HG03159 (cell line): ENCODE measurements at regions not wholly inside any gene's neighbourhood (a gene's known extent, or its start where the extent isn't known, plus 50 kb on each side); places are given as distances from the start of the nearest gene placed in this dataset.
"Not testable (repeated sequence)": the region's sequence is repeated elsewhere in the genome, so short reads cannot be mapped to it uniquely, and the experiment has no call there.

Experiments
- ATAC-seq: cut with Tn5 transposase; IDR thresholded peaks from one replicate; pipeline ENCODE4 v1.9.1; 2021; ENCODE audit warnings: mild to moderate bottlenecking, moderate library complexity; ENCODE audit not compliant: unreplicated experiment

GRCh38 chrX:31014474-31014873 lies 57.4 kb downstream of the FTHL17 start:
- not testable (repeated sequence) for ATAC-seq

- no peak for ATAC-seq
Observed at GRCh38 chrX:31012509-31013025, 59.3 kb downstream of the FTHL17 start.

- ATAC-seq: no peak
Observed at GRCh38 chrX:31007321-31007720, 64.5 kb downstream of the FTHL17 start.

- ATAC-seq: no peak
Observed at GRCh38 chrX:31006027-31006426, 65.8 kb downstream of the FTHL17 start.

GRCh38 chrX:30997411-30997810 lies 74.4 kb downstream of the FTHL17 start:
- ATAC-seq: no peak

GRCh38 chrX:30995705-30996104 lies 76.1 kb downstream of the FTHL17 start:
- ATAC-seq: no peak

GRCh38 chrX:30995060-30995700 lies 76.7 kb downstream of the FTHL17 start:
- no peak for ATAC-seq

GRCh38 chrX:30994018-30994417 lies 77.8 kb downstream of the FTHL17 start:
- ATAC-seq: not testable (repeated sequence)

- no peak for ATAC-seq
Observed at GRCh38 chrX:30992381-30992904, 79.4 kb downstream of the FTHL17 start.

- no peak for ATAC-seq
Observed at GRCh38 chrX:30990361-30990760, 81.5 kb downstream of the FTHL17 start.

- no peak for ATAC-seq
Observed at GRCh38 chrX:30982467-30982866, 89.4 kb downstream of the FTHL17 start.

- ATAC-seq: no peak
Observed at GRCh38 chrX:30981968-30982367, 89.9 kb downstream of the FTHL17 start.

- ATAC-seq: no peak
Observed at GRCh38 chrX:30979271-30979670, 90.2 kb upstream of the TAB3 start.

GRCh38 chrX:30975467-30975866 lies 86.4 kb upstream of the TAB3 start:
- no peak for ATAC-seq

GRCh38 chrX:30973784-30974427 lies 84.9 kb upstream of the TAB3 start:
- ATAC-seq: no peak

- peak; percentile 98 for ATAC-seq
Observed at GRCh38 chrX:30971774-30972603, 82.9 kb upstream of the TAB3 start.

- ATAC-seq: no peak
Observed at GRCh38 chrX:30967516-30967915, 78.5 kb upstream of the TAB3 start.

- no peak for ATAC-seq
Observed at GRCh38 chrX:30965767-30966166, 76.7 kb upstream of the TAB3 start.

- ATAC-seq: no peak
Observed at GRCh38 chrX:30961387-30962174, 72.5 kb upstream of the TAB3 start.

- no peak for ATAC-seq
Observed at GRCh38 chrX:30957753-30958152, 68.7 kb upstream of the TAB3 start.

GRCh38 chrX:30955687-30956086 lies 66.6 kb upstream of the TAB3 start:
- ATAC-seq: no peak
